Neural cell (in vitro differentiated cells): ENCODE measurements at regions not wholly inside any gene's neighbourhood (a gene's known extent, or its start where the extent isn't known, plus 50 kb on each side); places are given as distances from the start of the nearest gene placed in this dataset.

Experiments used
- H2AFZ ChIP-seq: fragments of 200-600, 300-800 bp; sonication (generic), shearing (Covaris generic); 2 replicates; pipeline ENCODE4 v1.6.0; 2014; ENCODE audit warnings: low read depth, mild to moderate bottlenecking, antibody characterized with exemption, low read length, moderate library complexity
- H3F3A ChIP-seq: fragments of 200-600 bp; shearing (Covaris generic); 2 replicates; pipeline ENCODE4 v1.6.1; 2016; ENCODE audit warnings: mild to moderate bottlenecking, moderate library complexity, mixed read lengths, antibody characterized with exemption, low read length; ENCODE audit not compliant: insufficient read depth, poor library complexity, severe bottlenecking
- H3K27ac ChIP-seq: fragments of 200-600, 300-800 bp; sonication (generic), shearing (Covaris generic); 2 replicates; pipeline ENCODE4 v1.5.1; 2014; ENCODE audit warnings: mild to moderate bottlenecking, low read length, moderate library complexity
- H3K27me3 ChIP-seq: fragments of 300-800, 200-600 bp; sonication (generic), shearing (Covaris generic); 2 replicates; pipeline ENCODE4 v1.6.0; 2014; ENCODE audit warnings: mild to moderate bottlenecking, low read depth, low read length, moderate library complexity; ENCODE audit not compliant: insufficient read depth
- H3K36me3 ChIP-seq: fragments of 300-800, 200-600 bp; sonication (generic), shearing (Covaris generic); 2 replicates; pipeline ENCODE4 v1.5.1; 2014; ENCODE audit warnings: mild to moderate bottlenecking, antibody characterized with exemption, low read length, moderate library complexity; ENCODE audit not compliant: insufficient read depth
- H3K4me2 ChIP-seq: fragments of 300-800, 200-600 bp; sonication (generic), shearing (Covaris generic); 2 replicates; pipeline ENCODE4 v1.6.0; 2014; ENCODE audit warnings: mild to moderate bottlenecking, low read length
- H3K4me3 ChIP-seq: fragments of 300-800, 200-600 bp; sonication (generic), shearing (Covaris generic); 2 replicates; pipeline ENCODE4 v1.5.1; 2014; ENCODE audit warnings: mild to moderate bottlenecking, low read length, moderate library complexity
- H3K79me2 ChIP-seq: fragments of 200-600 bp; shearing (Covaris generic); replicated peaks from 2 replicates; pipeline ENCODE4 v1.6.0; 2014; ENCODE audit warnings: mild to moderate bottlenecking, low read length, moderate library complexity; ENCODE audit not compliant: insufficient read depth
- H3K9ac ChIP-seq: fragments of 300-800, 200-600 bp; sonication (generic), shearing (Covaris generic); 2 replicates; pipeline ENCODE4 v1.6.1; 2016; ENCODE audit warnings: mild to moderate bottlenecking, low read length, mixed read lengths
- H3K9me2 ChIP-seq: fragments of 200-600 bp; shearing (Covaris generic); 2 replicates; pipeline ENCODE4 v1.6.1; 2016; ENCODE audit warnings: mild to moderate bottlenecking, low read length, mixed read lengths; ENCODE audit not compliant: insufficient read depth
- H3K9me3 ChIP-seq: fragments of 200-600, 300-800 bp; sonication (generic), shearing (Covaris generic); 2 replicates; pipeline ENCODE4 v1.6.1; 2016; ENCODE audit warnings: mild to moderate bottlenecking, mixed run types, low read length, moderate library complexity, mixed read lengths
- H4K20me1 ChIP-seq: fragments of 200-600 bp; shearing (Covaris generic); 2 replicates; pipeline ENCODE4 v1.6.1; 2016; ENCODE audit warnings: mild to moderate bottlenecking, mixed run types; ENCODE audit not compliant: insufficient read depth
- CTCF ChIP-seq: fragments of 450-650 bp; IDR thresholded peaks from 2 replicates; pipeline ENCODE4 v1.5.1; 2014; ENCODE audit warnings: antibody characterized with exemption, mild to moderate bottlenecking, moderate library complexity; ENCODE audit not compliant: poor library complexity, severe bottlenecking
- EP300 ChIP-seq: fragments of 450-650 bp; conservative IDR thresholded peaks from 2 replicates; pipeline ENCODE4 v1.6.1; 2014; ENCODE audit warnings: antibody characterized with exemption, mild to moderate bottlenecking, moderate library complexity; ENCODE audit not compliant: poor library complexity, severe bottlenecking
- EZH2 ChIP-seq: fragments of 200-600, 300-800 bp; shearing (Covaris generic), sonication (generic); IDR thresholded peaks from 2 replicates; pipeline ENCODE4 v1.6.1; 2014; ENCODE audit warnings: antibody characterized with exemption, low read length, borderline replicate concordance, mild to moderate bottlenecking; ENCODE audit not compliant: insufficient read depth, poor library complexity, severe bottlenecking
- MXI1 ChIP-seq: fragments of 450-650 bp; conservative IDR thresholded peaks from 2 replicates; pipeline ENCODE4 v1.6.1; 2014; ENCODE audit warnings: antibody characterized with exemption, mild to moderate bottlenecking; ENCODE audit not compliant: poor library complexity, severe bottlenecking
- POLR2AphosphoS5 ChIP-seq: IDR thresholded peaks from 2 replicates; pipeline ENCODE4 v1.6.1; 2012
- RAD21 ChIP-seq: fragments of 450-650 bp; conservative IDR thresholded peaks from 2 replicates; pipeline ENCODE4 v1.6.1; 2014; ENCODE audit warnings: antibody characterized with exemption, mild to moderate bottlenecking, moderate library complexity
- REST ChIP-seq: IDR thresholded peaks from 2 replicates; pipeline ENCODE4 v1.6.1; 2012; ENCODE audit warnings: borderline replicate concordance
- SMC3 ChIP-seq: fragments of 450-650 bp; conservative IDR thresholded peaks from 2 replicates; pipeline ENCODE4 v1.6.1; 2014; ENCODE audit warnings: antibody characterized with exemption, mild to moderate bottlenecking, moderate library complexity; ENCODE audit not compliant: poor library complexity
- TAF1 ChIP-seq: IDR thresholded peaks from 2 replicates; pipeline ENCODE4 v1.6.1; 2012; ENCODE audit warnings: low read depth

- H3F3A ChIP-seq = no peaks in the 10 kb centered on the region
- no peaks in the 10 kb centered on the region for H3K36me3 ChIP-seq
- TF ChIP-seq REST = no peak
- no peak for TF ChIP-seq EZH2
- TF ChIP-seq EP300 = no peak
- no peak for TF ChIP-seq RAD21
- no peak for TF ChIP-seq CTCF
- TF ChIP-seq MXI1 = no peak
- no peak for TF ChIP-seq SMC3
- no peak for TF ChIP-seq TAF1
- TF ChIP-seq POLR2AphosphoS5 = no peak
- H3K9me3 ChIP-seq = peaks cover 4% of the 10 kb centered on the region
- no peak overlapping the region for H2AFZ ChIP-seq
- no peaks in the 10 kb centered on the region for H3K27me3 ChIP-seq
- no peaks in the 10 kb centered on the region for H4K20me1 ChIP-seq
- no peak overlapping the region for H3K4me3 ChIP-seq
- H3K4me2 ChIP-seq = no peak overlapping the region
- no peak overlapping the region for H3K27ac ChIP-seq
- H3K9me2 ChIP-seq = no peaks in the 10 kb centered on the region
- no peaks in the 10 kb centered on the region for H3K79me2 ChIP-seq
- H3K9ac ChIP-seq = no peak overlapping the region
Observed at GRCh38 chr5:1743061-1743768, 56.4 kb downstream of the MRPL36 start.

- no peak overlapping the region for H3K27ac ChIP-seq
- H3K36me3 ChIP-seq = no peaks in the 10 kb centered on the region
- no peak overlapping the region for H3K4me3 ChIP-seq
- no peak overlapping the region for H3K4me2 ChIP-seq
- H4K20me1 ChIP-seq = no peaks in the 10 kb centered on the region
- H3K79me2 ChIP-seq = no peaks in the 10 kb centered on the region
- H3K9ac ChIP-seq = no peak overlapping the region
- TF ChIP-seq CTCF (no peak), MXI1 (no peak), RAD21 (no peak), POLR2AphosphoS5 (no peak), EZH2 (no peak), SMC3 (no peak), REST (no peak), TAF1 (no peak), EP300 (no peak)
- H3K9me3 ChIP-seq = peaks cover 4% of the 10 kb centered on the region
- no peaks in the 10 kb centered on the region for H3F3A ChIP-seq
- H3K27me3 ChIP-seq = no peaks in the 10 kb centered on the region
- H2AFZ ChIP-seq = no peak overlapping the region
- H3K9me2 ChIP-seq = no peaks in the 10 kb centered on the region
Observed at GRCh38 chr5:1737790-1738405, 61.7 kb downstream of the MRPL36 start.
